SK-N-SH treated with all-trans-retinoic acid at 6 μM for 48 hours (cell line): ENCODE measurements at regions not wholly inside any gene's neighbourhood (a gene's known extent, or its start where the extent isn't known, plus 50 kb on each side); places are given as distances from the start of the nearest gene placed in this dataset.

Experiments used
- ATAC-seq: fragments of 200-7000 bp; cut with Tn5 transposase; 3 replicates; pipeline ENCODE4 v1.9.1; 2020; ENCODE audit warnings: mild to moderate bottlenecking, moderate library complexity
- ARNTL ChIP-seq: fragments of 450-650 bp; formaldehyde crosslinking; IDR thresholded peaks from 2 replicates; pipeline ENCODE4 v1.5.0; 2020; ENCODE audit warnings: low read depth, mild to moderate bottlenecking, moderate library complexity, borderline replicate concordance
- BACH2 ChIP-seq: fragments of 250-450 bp; sonication (Bioruptor Pico); IDR thresholded peaks from 2 replicates; pipeline ENCODE4 v1.9.0; 2021; ENCODE audit warnings: mild to moderate bottlenecking, borderline replicate concordance
- CSDC2 ChIP-seq: fragments of 250-450 bp; sonication (Bioruptor Pico); IDR thresholded peaks from 2 replicates; pipeline ENCODE4 v1.5.0; 2020; ENCODE audit warnings: mild to moderate bottlenecking, moderate library complexity
- ESRRG ChIP-seq: fragments of 250-450 bp; sonication (Bioruptor Pico); IDR thresholded peaks from 2 replicates; pipeline ENCODE4 v1.6.1; 2021; ENCODE audit warnings: mild to moderate bottlenecking
- GLIS3 ChIP-seq: fragments of 250-450 bp; sonication (Bioruptor Pico); IDR thresholded peaks from 2 replicates; pipeline ENCODE4 v1.5.0; 2020; ENCODE audit warnings: mild to moderate bottlenecking, moderate library complexity
- ISL1 ChIP-seq: fragments of 250-450 bp; sonication (Bioruptor Pico); IDR thresholded peaks from 2 replicates; pipeline ENCODE4 v2.1.2; 2022; ENCODE audit warnings: mild to moderate bottlenecking, moderate library complexity
- OSR1 ChIP-seq: fragments of 250-450 bp; sonication (Bioruptor Pico); IDR thresholded peaks from 2 replicates; pipeline ENCODE4 v1.8.0; 2022; ENCODE audit warnings: moderate library complexity, mild to moderate bottlenecking, inconsistent platforms
- PPARA ChIP-seq: fragments of 250-450 bp; sonication (Bioruptor Pico); IDR thresholded peaks from 2 replicates; pipeline ENCODE4 v1.5.0; 2020; ENCODE audit warnings: mild to moderate bottlenecking, borderline replicate concordance
- RARB ChIP-seq: fragments of 250-450 bp; sonication (Bioruptor Pico); IDR thresholded peaks from 2 replicates; pipeline ENCODE4 v1.8.0; 2021; ENCODE audit warnings: mild to moderate bottlenecking, moderate library complexity
- SNAI2 ChIP-seq: fragments of 250-450 bp; sonication (Bioruptor Pico); IDR thresholded peaks from 2 replicates; pipeline ENCODE4 v1.5.0; 2020; ENCODE audit warnings: mild to moderate bottlenecking, moderate library complexity
- TOX ChIP-seq: fragments of 250-450 bp; sonication (Bioruptor Pico); IDR thresholded peaks from 2 replicates; pipeline ENCODE4 v1.8.0; 2021; ENCODE audit warnings: mild to moderate bottlenecking, moderate library complexity, borderline replicate concordance
- ZFP3 ChIP-seq: fragments of 250-450 bp; sonication (Bioruptor Pico); IDR thresholded peaks from 2 replicates; pipeline ENCODE4 v1.5.0; 2020; ENCODE audit warnings: mild to moderate bottlenecking, moderate library complexity
- ZFP30 ChIP-seq: fragments of 450-650 bp; formaldehyde crosslinking; IDR thresholded peaks from 2 replicates; pipeline ENCODE4 v1.5.0; 2022; ENCODE audit warnings: mild to moderate bottlenecking, moderate library complexity
- ZNF565 ChIP-seq: fragments of 450-650 bp; formaldehyde crosslinking; conservative IDR thresholded peaks from 2 replicates; pipeline ENCODE4 v1.5.0; 2020; ENCODE audit warnings: low read depth, mild to moderate bottlenecking, moderate library complexity
- ZNF70 ChIP-seq: fragments of 450-650 bp; formaldehyde crosslinking; IDR thresholded peaks from 2 replicates; pipeline ENCODE4 v1.5.0; 2020; ENCODE audit warnings: mild to moderate bottlenecking, moderate library complexity
- ZNF8 ChIP-seq: fragments of 450-650 bp; formaldehyde crosslinking; IDR thresholded peaks from 2 replicates; pipeline ENCODE4 v1.5.0; 2020; ENCODE audit warnings: mild to moderate bottlenecking, moderate library complexity
- TF ChIP-seq, protein P1 (sequence below): fragments of 250-450 bp; sonication (Bioruptor Pico); IDR thresholded peaks from 2 replicates; pipeline ENCODE4 v1.5.1; 2021; ENCODE audit warnings: mild to moderate bottlenecking, moderate library complexity
- TF ChIP-seq, protein P2 (sequence below): fragments of 250-450 bp; sonication (Bioruptor Pico); IDR thresholded peaks from 2 replicates; pipeline ENCODE4 v1.8.0; 2021; ENCODE audit warnings: low read depth, mild to moderate bottlenecking, moderate library complexity, borderline replicate concordance
- TF ChIP-seq, protein P3 (sequence below): fragments of 250-450 bp; sonication (Bioruptor Pico); IDR thresholded peaks from 2 replicates; pipeline ENCODE4 v1.5.0; 2020; ENCODE audit warnings: mild to moderate bottlenecking, moderate library complexity
- TF ChIP-seq, protein P4 (sequence below): fragments of 250-450 bp; sonication (Bioruptor Pico); IDR thresholded peaks from 2 replicates; pipeline ENCODE4 v1.8.0; 2020; ENCODE audit warnings: mild to moderate bottlenecking, moderate library complexity, borderline replicate concordance
- TF ChIP-seq, protein P5 (sequence below): fragments of 250-450 bp; sonication (Bioruptor Pico); IDR thresholded peaks from 2 replicates; pipeline ENCODE4 v1.5.1; 2020; ENCODE audit warnings: low read depth, mild to moderate bottlenecking, moderate library complexity

DNA sequence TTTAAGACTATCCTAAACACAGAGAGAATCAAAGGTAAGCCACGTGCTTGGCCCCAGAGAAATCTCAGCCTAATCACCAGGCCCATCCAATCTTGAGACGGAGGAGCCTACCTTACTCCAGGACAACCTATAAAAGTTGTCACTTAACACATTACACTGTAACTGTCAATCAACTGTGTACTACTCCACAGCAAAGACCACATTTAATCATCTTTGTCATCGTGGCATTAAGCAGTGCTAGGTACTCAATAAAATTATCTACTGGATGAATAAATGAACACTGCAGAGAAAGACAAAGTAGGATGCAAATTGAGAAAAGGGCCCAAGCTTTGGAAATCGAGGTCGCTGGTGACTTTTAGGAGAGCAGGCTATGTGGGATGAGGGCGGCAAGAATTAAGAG, 466.7 kb downstream of the SHQ1 start:
- TF ChIP-seq RARB (CRISPR knock-in tag), result no peak
- no peak for TF ChIP-seq SNAI2 (CRISPR knock-in tag)
- no peak for TF ChIP-seq ISL1
- TF ChIP-seq, protein P1, sequence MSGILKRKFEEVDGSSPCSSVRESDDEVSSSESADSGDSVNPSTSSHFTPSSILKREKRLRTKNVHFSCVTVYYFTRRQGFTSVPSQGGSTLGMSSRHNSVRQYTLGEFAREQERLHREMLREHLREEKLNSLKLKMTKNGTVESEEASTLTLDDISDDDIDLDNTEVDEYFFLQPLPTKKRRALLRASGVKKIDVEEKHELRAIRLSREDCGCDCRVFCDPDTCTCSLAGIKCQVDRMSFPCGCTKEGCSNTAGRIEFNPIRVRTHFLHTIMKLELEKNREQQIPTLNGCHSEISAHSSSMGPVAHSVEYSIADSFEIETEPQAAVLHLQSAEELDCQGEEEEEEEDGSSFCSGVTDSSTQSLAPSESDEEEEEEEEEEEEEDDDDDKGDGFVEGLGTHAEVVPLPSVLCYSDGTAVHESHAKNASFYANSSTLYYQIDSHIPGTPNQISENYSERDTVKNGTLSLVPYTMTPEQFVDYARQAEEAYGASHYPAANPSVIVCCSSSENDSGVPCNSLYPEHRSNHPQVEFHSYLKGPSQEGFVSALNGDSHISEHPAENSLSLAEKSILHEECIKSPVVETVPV, result no peak
- TF ChIP-seq, protein P2, sequence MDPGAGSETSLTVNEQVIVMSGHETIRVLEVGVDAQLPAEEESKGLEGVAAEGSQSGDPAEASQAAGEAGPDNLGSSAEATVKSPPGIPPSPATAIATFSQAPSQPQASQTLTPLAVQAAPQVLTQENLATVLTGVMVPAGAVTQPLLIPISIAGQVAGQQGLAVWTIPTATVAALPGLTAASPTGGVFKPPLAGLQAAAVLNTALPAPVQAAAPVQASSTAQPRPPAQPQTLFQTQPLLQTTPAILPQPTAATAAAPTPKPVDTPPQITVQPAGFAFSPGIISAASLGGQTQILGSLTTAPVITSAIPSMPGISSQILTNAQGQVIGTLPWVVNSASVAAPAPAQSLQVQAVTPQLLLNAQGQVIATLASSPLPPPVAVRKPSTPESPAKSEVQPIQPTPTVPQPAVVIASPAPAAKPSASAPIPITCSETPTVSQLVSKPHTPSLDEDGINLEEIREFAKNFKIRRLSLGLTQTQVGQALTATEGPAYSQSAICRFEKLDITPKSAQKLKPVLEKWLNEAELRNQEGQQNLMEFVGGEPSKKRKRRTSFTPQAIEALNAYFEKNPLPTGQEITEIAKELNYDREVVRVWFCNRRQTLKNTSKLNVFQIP, result no peak
- TF ChIP-seq OSR1 (CRISPR knock-in tag), result no peak
- TF ChIP-seq CSDC2 (CRISPR knock-in tag), result no peak
- TF ChIP-seq ZNF8 (CRISPR knock-in tag), result no peak
- TF ChIP-seq TOX (CRISPR knock-in tag), result no peak
- TF ChIP-seq, protein P3, sequence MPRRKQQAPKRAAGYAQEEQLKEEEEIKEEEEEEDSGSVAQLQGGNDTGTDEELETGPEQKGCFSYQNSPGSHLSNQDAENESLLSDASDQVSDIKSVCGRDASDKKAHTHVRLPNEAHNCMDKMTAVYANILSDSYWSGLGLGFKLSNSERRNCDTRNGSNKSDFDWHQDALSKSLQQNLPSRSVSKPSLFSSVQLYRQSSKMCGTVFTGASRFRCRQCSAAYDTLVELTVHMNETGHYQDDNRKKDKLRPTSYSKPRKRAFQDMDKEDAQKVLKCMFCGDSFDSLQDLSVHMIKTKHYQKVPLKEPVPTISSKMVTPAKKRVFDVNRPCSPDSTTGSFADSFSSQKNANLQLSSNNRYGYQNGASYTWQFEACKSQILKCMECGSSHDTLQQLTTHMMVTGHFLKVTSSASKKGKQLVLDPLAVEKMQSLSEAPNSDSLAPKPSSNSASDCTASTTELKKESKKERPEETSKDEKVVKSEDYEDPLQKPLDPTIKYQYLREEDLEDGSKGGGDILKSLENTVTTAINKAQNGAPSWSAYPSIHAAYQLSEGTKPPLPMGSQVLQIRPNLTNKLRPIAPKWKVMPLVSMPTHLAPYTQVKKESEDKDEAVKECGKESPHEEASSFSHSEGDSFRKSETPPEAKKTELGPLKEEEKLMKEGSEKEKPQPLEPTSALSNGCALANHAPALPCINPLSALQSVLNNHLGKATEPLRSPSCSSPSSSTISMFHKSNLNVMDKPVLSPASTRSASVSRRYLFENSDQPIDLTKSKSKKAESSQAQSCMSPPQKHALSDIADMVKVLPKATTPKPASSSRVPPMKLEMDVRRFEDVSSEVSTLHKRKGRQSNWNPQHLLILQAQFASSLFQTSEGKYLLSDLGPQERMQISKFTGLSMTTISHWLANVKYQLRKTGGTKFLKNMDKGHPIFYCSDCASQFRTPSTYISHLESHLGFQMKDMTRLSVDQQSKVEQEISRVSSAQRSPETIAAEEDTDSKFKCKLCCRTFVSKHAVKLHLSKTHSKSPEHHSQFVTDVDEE (CRISPR knock-in tag), result no peak
- TF ChIP-seq ZNF565 (CRISPR knock-in tag), result no peak
- TF ChIP-seq, protein P4, sequence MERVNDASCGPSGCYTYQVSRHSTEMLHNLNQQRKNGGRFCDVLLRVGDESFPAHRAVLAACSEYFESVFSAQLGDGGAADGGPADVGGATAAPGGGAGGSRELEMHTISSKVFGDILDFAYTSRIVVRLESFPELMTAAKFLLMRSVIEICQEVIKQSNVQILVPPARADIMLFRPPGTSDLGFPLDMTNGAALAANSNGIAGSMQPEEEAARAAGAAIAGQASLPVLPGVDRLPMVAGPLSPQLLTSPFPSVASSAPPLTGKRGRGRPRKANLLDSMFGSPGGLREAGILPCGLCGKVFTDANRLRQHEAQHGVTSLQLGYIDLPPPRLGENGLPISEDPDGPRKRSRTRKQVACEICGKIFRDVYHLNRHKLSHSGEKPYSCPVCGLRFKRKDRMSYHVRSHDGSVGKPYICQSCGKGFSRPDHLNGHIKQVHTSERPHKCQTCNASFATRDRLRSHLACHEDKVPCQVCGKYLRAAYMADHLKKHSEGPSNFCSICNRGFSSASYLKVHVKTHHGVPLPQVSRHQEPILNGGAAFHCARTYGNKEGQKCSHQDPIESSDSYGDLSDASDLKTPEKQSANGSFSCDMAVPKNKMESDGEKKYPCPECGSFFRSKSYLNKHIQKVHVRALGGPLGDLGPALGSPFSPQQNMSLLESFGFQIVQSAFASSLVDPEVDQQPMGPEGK (CRISPR knock-in tag), result no peak
- TF ChIP-seq, protein P5, sequence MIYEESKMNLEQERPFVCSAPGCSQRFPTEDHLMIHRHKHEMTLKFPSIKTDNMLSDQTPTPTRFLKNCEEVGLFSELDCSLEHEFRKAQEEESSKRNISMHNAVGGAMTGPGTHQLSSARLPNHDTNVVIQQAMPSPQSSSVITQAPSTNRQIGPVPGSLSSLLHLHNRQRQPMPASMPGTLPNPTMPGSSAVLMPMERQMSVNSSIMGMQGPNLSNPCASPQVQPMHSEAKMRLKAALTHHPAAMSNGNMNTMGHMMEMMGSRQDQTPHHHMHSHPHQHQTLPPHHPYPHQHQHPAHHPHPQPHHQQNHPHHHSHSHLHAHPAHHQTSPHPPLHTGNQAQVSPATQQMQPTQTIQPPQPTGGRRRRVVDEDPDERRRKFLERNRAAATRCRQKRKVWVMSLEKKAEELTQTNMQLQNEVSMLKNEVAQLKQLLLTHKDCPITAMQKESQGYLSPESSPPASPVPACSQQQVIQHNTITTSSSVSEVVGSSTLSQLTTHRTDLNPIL (CRISPR knock-in tag), result no peak
- TF ChIP-seq ZNF70 (CRISPR knock-in tag), result no peak
- no peak for TF ChIP-seq ZFP3 (CRISPR knock-in tag)
- TF ChIP-seq GLIS3 (CRISPR knock-in tag), result no peak
- TF ChIP-seq BACH2 (CRISPR knock-in tag), result no peak
- no peak for TF ChIP-seq ARNTL
- TF ChIP-seq, all 23 proteins: peak for 0
- ATAC-seq, result no peak

DNA sequence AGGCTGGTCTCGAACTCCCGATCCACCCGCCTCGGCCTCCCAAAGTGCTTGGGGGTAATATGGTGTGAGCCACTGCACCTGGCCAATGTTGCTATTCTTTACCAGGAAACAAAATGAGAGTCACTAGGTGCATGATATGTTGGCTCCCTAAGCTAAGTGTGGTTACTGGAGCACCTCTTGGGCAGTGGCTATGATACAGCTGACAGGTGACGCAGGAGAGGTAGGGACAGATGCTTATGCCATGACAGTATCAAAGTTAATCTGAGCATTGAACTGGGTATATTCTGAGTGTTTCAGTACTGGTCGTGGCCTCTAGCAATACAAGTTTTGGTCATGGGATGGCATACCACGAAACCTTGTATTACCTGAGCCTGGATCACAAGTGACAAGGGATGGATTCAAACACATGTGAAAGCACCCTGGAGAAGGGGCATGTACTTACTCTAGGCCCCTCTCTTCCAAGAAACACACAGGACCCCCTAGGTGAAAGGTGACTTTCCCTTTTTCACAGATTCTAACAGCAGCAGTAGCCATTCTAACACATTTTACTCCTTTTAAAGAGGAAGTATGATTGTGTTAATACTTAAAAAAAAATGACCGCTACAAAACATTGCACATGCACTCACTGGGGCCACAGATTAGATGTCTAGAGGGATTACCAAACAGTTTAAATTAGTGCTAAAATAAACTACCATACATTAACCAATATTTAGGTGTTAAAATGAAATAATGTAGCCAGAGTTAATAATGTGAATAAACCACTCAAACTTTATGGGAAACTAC, 467.3 kb downstream of the SHQ1 start:
- ATAC-seq, result no peak; the same call in 2 of the 3 replicates
- no peak for TF ChIP-seq TOX (CRISPR knock-in tag)
- TF ChIP-seq GLIS3 (CRISPR knock-in tag), result no peak
- TF ChIP-seq, protein P2, result no peak
- no peak for TF ChIP-seq ZFP30 (CRISPR knock-in tag)
- no peak for TF ChIP-seq ZNF8 (CRISPR knock-in tag)
- TF ChIP-seq, protein P4 (CRISPR knock-in tag), result no peak
- TF ChIP-seq ZNF70 (CRISPR knock-in tag), result no peak
- TF ChIP-seq ESRRG (CRISPR knock-in tag), result no peak
- TF ChIP-seq, protein P1, result no peak
- TF ChIP-seq, protein P3 (CRISPR knock-in tag), result no peak
- TF ChIP-seq PPARA (CRISPR knock-in tag), result no peak
